ENCODE measurements at regions not wholly inside any gene's neighbourhood (a gene's known extent, or its start where the extent isn't known, plus 50 kb on each side); places are given as distances from the start of the nearest gene placed in this dataset.

DNA sequence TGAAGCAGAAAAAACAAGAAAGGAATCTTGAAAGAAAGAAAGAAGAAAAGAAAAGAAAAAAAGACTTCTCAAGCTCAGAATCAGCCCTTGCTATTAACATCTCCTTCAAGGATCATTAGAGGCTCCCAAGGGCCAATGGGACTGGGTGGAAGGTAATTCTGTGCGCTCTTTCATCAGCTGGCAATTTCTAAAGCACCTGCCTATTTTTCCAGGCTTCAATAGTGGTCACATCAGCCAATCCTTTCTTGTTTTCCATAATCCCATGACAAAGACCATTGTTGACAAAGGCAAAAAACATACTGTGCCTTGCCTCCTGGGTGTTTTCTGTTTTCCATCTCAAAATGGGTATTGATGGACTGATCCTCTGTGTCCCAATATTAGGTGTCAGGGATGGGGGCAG is 88.2 kb upstream of the TSC22D1 start:
- TF ChIP-seq, protein P1, sequence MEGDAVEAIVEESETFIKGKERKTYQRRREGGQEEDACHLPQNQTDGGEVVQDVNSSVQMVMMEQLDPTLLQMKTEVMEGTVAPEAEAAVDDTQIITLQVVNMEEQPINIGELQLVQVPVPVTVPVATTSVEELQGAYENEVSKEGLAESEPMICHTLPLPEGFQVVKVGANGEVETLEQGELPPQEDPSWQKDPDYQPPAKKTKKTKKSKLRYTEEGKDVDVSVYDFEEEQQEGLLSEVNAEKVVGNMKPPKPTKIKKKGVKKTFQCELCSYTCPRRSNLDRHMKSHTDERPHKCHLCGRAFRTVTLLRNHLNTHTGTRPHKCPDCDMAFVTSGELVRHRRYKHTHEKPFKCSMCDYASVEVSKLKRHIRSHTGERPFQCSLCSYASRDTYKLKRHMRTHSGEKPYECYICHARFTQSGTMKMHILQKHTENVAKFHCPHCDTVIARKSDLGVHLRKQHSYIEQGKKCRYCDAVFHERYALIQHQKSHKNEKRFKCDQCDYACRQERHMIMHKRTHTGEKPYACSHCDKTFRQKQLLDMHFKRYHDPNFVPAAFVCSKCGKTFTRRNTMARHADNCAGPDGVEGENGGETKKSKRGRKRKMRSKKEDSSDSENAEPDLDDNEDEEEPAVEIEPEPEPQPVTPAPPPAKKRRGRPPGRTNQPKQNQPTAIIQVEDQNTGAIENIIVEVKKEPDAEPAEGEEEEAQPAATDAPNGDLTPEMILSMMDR (conservative IDR thresholded peaks at IDR 0.05) = no peak
- TF ChIP-seq ZFX (IDR thresholded peaks at IDR 0.05) = no peak
